WTC11 (cell line): ENCODE measurements at regions not wholly inside any gene's neighbourhood (a gene's known extent, or its start where the extent isn't known, plus 50 kb on each side); places are given as distances from the start of the nearest gene placed in this dataset.

Source experiments
- ATAC-seq: fragments of 200-7000 bp; cut with Tn5 transposase; 2 replicates; pipeline ENCODE4 v1.10.0; 2021; ENCODE audit warnings: mild to moderate bottlenecking, moderate library complexity
- CTCF ChIA-PET: fragments of 300-600 bp; sonication (Branson Sonifier 250); formaldehyde crosslinking; loops from one replicate; lab custom pipeline; 2021; ENCODE audit warnings: antibody characterized with exemption; lab: Charles Lee
- POLR2A ChIA-PET: fragments of 350-600 bp; sonication (Branson Sonifier 250); formaldehyde crosslinking; loops from one replicate; lab custom pipeline; 2021; ENCODE audit warnings: antibody characterized with exemption; lab: Charles Lee
- DNase-seq: peaks from one replicate; pipeline ENCODE4 v3.0.0; 2021; ENCODE audit warnings: low spot score
- H3K27ac Mint-ChIP-seq: 2 replicates; pipeline ENCODE4 v1.8.0; 2021; ENCODE audit warnings: mixed read lengths
- H3K27me3 Mint-ChIP-seq: 2 replicates; pipeline ENCODE4 v1.8.0; 2021; ENCODE audit warnings: low read depth, mild to moderate bottlenecking, moderate library complexity, mixed read lengths
- H3K36me3 Mint-ChIP-seq: 2 replicates; pipeline ENCODE4 v1.8.0; 2021; ENCODE audit warnings: mixed read lengths
- H3K4me1 Mint-ChIP-seq: 2 replicates; pipeline ENCODE4 v1.8.0; 2022; ENCODE audit warnings: mixed read lengths
- H3K4me3 Mint-ChIP-seq: 2 replicates; pipeline ENCODE4 v1.8.0; 2021; ENCODE audit warnings: mild to moderate bottlenecking, moderate library complexity, mixed read lengths
- H3K9me3 Mint-ChIP-seq: 2 replicates; pipeline ENCODE4 v1.8.0; 2021; ENCODE audit warnings: mixed read lengths
- FOXP1 ChIP-seq: sonication (generic); formaldehyde crosslinking; IDR thresholded peaks from 2 replicates; pipeline ENCODE4 v1.8.0; 2022; ENCODE audit warnings: missing genetic modification reagents, mild to moderate bottlenecking, moderate library complexity, borderline replicate concordance
- KAT7 ChIP-seq: sonication (generic); formaldehyde crosslinking; IDR thresholded peaks from 2 replicates; pipeline ENCODE4 v1.8.1; 2023; ENCODE audit warnings: missing genetic modification reagents, mild to moderate bottlenecking, borderline replicate concordance
- MYBL2 ChIP-seq: sonication (generic); formaldehyde crosslinking; IDR thresholded peaks from 2 replicates; pipeline ENCODE4 v1.8.1; 2023; ENCODE audit warnings: mild to moderate bottlenecking, moderate library complexity, missing genetic modification reagents
- NR2C2 ChIP-seq: sonication (generic); formaldehyde crosslinking; IDR thresholded peaks from 2 replicates; pipeline ENCODE4 v1.8.0; 2022; ENCODE audit warnings: mild to moderate bottlenecking, missing genetic modification reagents
- OVOL2 ChIP-seq: fragments of 250-450 bp; sonication (Bioruptor Pico); IDR thresholded peaks from 2 replicates; pipeline ENCODE4 v1.9.0; 2021; ENCODE audit warnings: mild to moderate bottlenecking, borderline replicate concordance
- RELA ChIP-seq: sonication (generic); formaldehyde crosslinking; IDR thresholded peaks from 2 replicates; pipeline ENCODE4 v1.8.1; 2022; ENCODE audit warnings: missing genetic modification reagents, mild to moderate bottlenecking, borderline replicate concordance
- ZNF423 ChIP-seq: fragments of 250-450 bp; sonication (Bioruptor Pico); IDR thresholded peaks from 2 replicates; pipeline ENCODE4 v2.1.2; 2022; ENCODE audit warnings: mild to moderate bottlenecking, moderate library complexity
- ZNF671 ChIP-seq: fragments of 250-450 bp; sonication (Bioruptor Pico); IDR thresholded peaks from 2 replicates; pipeline ENCODE4 v1.8.0; 2021; ENCODE audit warnings: mild to moderate bottlenecking
- TF ChIP-seq, protein P1 (sequence below): sonication (generic); formaldehyde crosslinking; IDR thresholded peaks from 2 replicates; pipeline ENCODE4 v1.8.1; 2022; ENCODE audit warnings: missing genetic modification reagents, borderline replicate concordance
- TF ChIP-seq, protein P2 (sequence below): fragments of 250-450 bp; sonication (Bioruptor Pico); IDR thresholded peaks from 2 replicates; pipeline ENCODE4 v1.9.0; 2021; ENCODE audit warnings: mild to moderate bottlenecking
- TF ChIP-seq, protein P3 (sequence below): sonication (generic); formaldehyde crosslinking; IDR thresholded peaks from 2 replicates; pipeline ENCODE4 v1.8.1; 2022; ENCODE audit warnings: low read depth, missing genetic modification reagents, borderline replicate concordance
- TF ChIP-seq, protein P4 (sequence below): sonication (generic); formaldehyde crosslinking; IDR thresholded peaks from 2 replicates; pipeline ENCODE4 v1.8.1; 2022; ENCODE audit warnings: mild to moderate bottlenecking, moderate library complexity, missing genetic modification reagents

DNA sequence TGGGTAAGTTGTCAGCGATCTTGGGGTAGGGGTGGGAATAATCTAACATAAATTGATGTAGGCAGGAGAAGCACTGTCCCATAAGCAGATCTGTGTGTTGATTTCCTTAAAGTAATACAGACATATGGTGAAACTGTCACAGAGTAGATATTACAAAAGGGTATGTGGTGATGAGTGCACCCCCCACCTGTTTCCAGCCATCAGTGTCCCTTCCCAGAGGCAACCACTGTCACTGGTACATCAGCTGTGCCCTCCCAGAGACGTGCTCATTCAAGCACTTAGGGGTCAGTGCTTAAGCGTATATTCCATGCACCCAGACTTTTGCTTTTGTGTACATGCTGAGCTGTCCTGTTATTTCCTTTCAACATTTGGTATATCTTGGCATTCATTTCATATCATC, 94.3 kb upstream of the PITX1 start:
- H3K36me3 Mint-ChIP-seq = no peaks in the 10 kb centered on the region
- CTCF ChIA-PET = no interaction called here

DNA sequence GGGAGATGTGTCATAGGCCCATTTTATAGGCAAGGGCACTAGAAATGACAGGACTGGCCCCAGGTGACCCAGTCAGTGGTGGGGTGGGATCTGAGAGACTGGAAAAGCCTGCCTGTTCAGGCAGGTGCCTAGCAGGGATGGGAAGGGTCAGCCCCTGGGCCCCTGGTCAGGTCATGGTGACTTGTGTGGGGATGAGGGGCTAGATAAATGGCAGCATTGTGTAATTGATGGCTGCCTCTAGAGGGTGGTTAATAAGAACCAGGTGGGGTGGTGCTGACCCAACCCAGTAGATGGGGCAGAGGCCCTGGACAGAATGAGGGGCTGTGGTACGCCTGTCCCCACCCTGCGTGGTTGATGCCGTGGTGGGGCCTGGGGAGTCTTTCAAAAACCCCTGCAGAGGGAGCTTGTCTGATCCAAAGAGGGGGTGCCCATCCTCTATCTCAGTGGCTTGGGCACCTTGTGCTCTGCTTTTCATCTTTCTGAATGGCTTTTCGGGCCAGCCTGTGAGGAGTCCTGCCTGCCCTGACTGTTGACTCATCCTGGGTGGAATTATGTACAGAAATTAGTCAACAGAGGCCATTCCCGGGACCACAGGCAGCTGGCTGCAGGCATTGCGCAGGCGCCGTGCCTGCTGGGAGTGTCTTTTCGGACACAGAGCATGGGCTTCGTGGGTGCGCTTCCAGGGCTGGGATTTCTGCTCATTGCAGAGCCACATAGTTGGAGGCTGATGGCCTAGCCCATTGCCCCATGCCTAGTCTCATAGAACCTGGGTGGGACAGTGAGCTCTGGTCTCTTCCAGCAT, 93.6 kb upstream of the PITX1 start:
- no peak for TF ChIP-seq RELA
- no peaks in the 10 kb centered on the region for H3K9me3 Mint-ChIP-seq
- H3K4me3 Mint-ChIP-seq = no peak overlapping the region
- ATAC-seq = no peak
- no peak for DNase-seq
- no peaks in the 10 kb centered on the region for H3K36me3 Mint-ChIP-seq
- CTCF ChIA-PET = no interaction called here
- no peaks in the 10 kb centered on the region for H3K27me3 Mint-ChIP-seq
- no peaks in the 10 kb centered on the region for H3K4me1 Mint-ChIP-seq
- POLR2A ChIA-PET = no interaction called here
- no peak overlapping the region for H3K27ac Mint-ChIP-seq

More for the DNA sequence above, 94.3 kb upstream of the PITX1 start:
- no peaks in the 10 kb centered on the region for H3K9me3 Mint-ChIP-seq
- POLR2A ChIA-PET = no interaction called here
- DNase-seq (no peak), ATAC-seq (no peak)
- H3K27ac Mint-ChIP-seq = no peak overlapping the region
- no peaks in the 10 kb centered on the region for H3K4me1 Mint-ChIP-seq
- TF ChIP-seq, protein P1, sequence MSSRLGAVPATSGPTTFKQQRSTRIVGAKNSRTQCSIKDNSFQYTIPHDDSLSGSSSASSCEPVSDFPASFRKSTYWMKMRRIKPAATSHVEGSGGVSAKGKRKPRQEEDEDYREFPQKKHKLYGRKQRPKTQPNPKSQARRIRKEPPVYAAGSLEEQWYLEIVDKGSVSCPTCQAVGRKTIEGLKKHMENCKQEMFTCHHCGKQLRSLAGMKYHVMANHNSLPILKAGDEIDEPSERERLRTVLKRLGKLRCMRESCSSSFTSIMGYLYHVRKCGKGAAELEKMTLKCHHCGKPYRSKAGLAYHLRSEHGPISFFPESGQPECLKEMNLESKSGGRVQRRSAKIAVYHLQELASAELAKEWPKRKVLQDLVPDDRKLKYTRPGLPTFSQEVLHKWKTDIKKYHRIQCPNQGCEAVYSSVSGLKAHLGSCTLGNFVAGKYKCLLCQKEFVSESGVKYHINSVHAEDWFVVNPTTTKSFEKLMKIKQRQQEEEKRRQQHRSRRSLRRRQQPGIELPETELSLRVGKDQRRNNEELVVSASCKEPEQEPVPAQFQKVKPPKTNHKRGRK = no peak
- no peak for TF ChIP-seq KAT7 (CRISPR knock-in tag)
- no peak for TF ChIP-seq ZNF423 (CRISPR knock-in tag)
- no peak for TF ChIP-seq ZNF671
- TF ChIP-seq NR2C2 (CRISPR knock-in tag) = no peak
- no peak for TF ChIP-seq OVOL2 (CRISPR knock-in tag)
- TF ChIP-seq, protein P2, sequence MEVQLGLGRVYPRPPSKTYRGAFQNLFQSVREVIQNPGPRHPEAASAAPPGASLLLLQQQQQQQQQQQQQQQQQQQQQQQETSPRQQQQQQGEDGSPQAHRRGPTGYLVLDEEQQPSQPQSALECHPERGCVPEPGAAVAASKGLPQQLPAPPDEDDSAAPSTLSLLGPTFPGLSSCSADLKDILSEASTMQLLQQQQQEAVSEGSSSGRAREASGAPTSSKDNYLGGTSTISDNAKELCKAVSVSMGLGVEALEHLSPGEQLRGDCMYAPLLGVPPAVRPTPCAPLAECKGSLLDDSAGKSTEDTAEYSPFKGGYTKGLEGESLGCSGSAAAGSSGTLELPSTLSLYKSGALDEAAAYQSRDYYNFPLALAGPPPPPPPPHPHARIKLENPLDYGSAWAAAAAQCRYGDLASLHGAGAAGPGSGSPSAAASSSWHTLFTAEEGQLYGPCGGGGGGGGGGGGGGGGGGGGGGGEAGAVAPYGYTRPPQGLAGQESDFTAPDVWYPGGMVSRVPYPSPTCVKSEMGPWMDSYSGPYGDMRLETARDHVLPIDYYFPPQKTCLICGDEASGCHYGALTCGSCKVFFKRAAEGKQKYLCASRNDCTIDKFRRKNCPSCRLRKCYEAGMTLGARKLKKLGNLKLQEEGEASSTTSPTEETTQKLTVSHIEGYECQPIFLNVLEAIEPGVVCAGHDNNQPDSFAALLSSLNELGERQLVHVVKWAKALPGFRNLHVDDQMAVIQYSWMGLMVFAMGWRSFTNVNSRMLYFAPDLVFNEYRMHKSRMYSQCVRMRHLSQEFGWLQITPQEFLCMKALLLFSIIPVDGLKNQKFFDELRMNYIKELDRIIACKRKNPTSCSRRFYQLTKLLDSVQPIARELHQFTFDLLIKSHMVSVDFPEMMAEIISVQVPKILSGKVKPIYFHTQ (CRISPR knock-in tag) = no peak
- TF ChIP-seq, protein P3, sequence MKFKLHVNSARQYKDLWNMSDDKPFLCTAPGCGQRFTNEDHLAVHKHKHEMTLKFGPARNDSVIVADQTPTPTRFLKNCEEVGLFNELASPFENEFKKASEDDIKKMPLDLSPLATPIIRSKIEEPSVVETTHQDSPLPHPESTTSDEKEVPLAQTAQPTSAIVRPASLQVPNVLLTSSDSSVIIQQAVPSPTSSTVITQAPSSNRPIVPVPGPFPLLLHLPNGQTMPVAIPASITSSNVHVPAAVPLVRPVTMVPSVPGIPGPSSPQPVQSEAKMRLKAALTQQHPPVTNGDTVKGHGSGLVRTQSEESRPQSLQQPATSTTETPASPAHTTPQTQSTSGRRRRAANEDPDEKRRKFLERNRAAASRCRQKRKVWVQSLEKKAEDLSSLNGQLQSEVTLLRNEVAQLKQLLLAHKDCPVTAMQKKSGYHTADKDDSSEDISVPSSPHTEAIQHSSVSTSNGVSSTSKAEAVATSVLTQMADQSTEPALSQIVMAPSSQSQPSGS (CRISPR knock-in tag) = no peak
- no peak for TF ChIP-seq MYBL2 (CRISPR knock-in tag)
- no peak for TF ChIP-seq FOXP1 (CRISPR knock-in tag)
- H3K4me3 Mint-ChIP-seq = no peak overlapping the region
- H3K27me3 Mint-ChIP-seq = no peaks in the 10 kb centered on the region

DNA sequence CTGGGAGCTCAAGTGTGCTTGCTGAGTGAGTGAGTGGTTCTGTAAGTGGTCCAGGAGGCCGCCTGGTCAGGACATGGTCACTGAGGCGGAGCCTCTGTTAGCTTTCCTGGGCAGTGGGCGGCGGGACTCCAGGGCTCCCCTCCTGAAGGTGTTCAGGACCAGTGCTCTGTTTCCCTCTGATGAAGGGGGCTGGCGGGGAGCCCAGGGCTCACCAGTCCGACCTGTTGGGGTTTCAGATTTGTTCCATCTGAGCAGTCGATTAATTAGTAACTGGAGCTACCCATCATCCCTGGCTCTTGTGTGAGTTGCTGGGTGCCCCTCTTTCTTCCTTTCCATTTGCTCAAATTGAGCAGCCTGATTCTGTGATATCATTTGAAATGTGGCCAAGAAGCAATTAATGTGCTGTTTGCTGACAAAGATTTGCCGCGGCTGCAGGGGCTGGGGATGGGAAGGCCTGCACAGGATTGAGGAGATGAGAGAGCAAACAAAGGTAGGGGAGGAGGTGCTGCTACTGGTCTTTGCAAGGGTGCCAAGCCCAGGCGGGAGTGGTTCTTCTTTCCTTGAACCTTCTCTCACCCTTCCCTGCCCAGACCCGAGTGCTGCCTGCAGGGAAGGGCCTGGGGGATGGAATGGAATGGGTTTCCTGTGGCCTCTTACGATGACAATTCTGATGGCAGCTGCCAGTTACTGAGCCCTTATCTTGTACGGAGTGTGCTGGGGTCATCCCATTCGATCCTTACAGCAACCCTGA, 92.8 kb upstream of the PITX1 start:
- Mint-ChIP-seq H3K27ac (no peak overlapping the region), H3K4me1 (no peaks in the 10 kb centered on the region), H3K36me3 (no peaks in the 10 kb centered on the region), H3K9me3 (no peaks in the 10 kb centered on the region), H3K4me3 (no peak overlapping the region), H3K27me3 (no peaks in the 10 kb centered on the region)
- no peak for ATAC-seq
- ChIA-PET CTCF (no interaction called here), POLR2A (interaction anchor here (0.6 kb wide), 1 partner anchor 95 kb away, joined by 3 read pairs; no protein-coding TSS in a partner anchor)
- DNase-seq = no peak
- TF ChIP-seq, protein P4, sequence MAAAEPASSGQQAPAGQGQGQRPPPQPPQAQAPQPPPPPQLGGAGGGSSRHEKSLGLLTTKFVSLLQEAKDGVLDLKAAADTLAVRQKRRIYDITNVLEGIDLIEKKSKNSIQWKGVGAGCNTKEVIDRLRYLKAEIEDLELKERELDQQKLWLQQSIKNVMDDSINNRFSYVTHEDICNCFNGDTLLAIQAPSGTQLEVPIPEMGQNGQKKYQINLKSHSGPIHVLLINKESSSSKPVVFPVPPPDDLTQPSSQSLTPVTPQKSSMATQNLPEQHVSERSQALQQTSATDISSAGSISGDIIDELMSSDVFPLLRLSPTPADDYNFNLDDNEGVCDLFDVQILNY (CRISPR knock-in tag) = no peak
